K562 (cell line): ENCODE measurements at regions not wholly inside any gene's neighbourhood (a gene's known extent, or its start where the extent isn't known, plus 50 kb on each side); places are given as distances from the start of the nearest gene placed in this dataset.

Experiments used
- ATAC-seq: fragments of 200-7000 bp; cut with Tn5 transposase; 3 replicates; pipeline ENCODE4 v1.9.1; 2020; ENCODE audit warnings: moderate library complexity
- BruUV-seq: library from RNA; stranded (reverse); fragments of 400-500 nt; replicated peaks from 2 replicates; lab custom pipeline; 2021; lab: Mats Ljungman, UMichigan
- CTCF ChIA-PET: fragments of 300-600 bp; formaldehyde crosslinking; extraction: SDS; loops from one replicate; lab custom pipeline; 2021; ENCODE audit warnings: low intra/inter-chr PET ratio; lab: Yijun Ruan, JAX
- POLR2A ChIA-PET: fragments of 300-600, 350-650 bp; sonication (Branson Sonifier 250); formaldehyde crosslinking; extraction: SDS; loops from one replicate; lab custom pipeline; 2021; ENCODE audit warnings: antibody characterized with exemption, inconsistent platforms; lab: Yijun Ruan, JAX
- DNase-seq, 4 experiments: peaks; one replicate each; pipeline versions ENCODE4 v3.0.0 to v3.0.0-alpha.2; 2011 to 2018; ENCODE audit warnings: low spot score in 3 of 4, mixed read lengths in 3 of 4; ENCODE audit errors: extremely low read depth in 1 of 4
- FAIRE-seq: peaks from 2 replicates; lab custom pipeline; 2011; peaks lifted over from hg19 to GRCh38; lab: Jason Lieb, UNC
- H2AFZ ChIP-seq: 2 replicates; pipeline ENCODE4 v1.6.0; 2011; ENCODE audit warnings: low read depth, low read length, control low read depth, inconsistent platforms
- H3K27ac ChIP-seq: fragments of 200-600 bp; 3 replicates; pipeline ENCODE4 v1.8.0; 2011; ENCODE audit warnings: low read depth, mild to moderate bottlenecking, control low read depth, inconsistent platforms, low read length, moderate library complexity, mixed read lengths; ENCODE audit errors: extremely low read depth
- H3K27me3 ChIP-seq, 2 experiments: fragments of 300-600 bp in 1 of 2; 2 replicates in 1 of 2; 3 replicates in 1 of 2; pipeline versions ENCODE4 v1.6.0 to v1.8.0; 2011; ENCODE audit warnings: inconsistent platforms in 2 of 2, low read length in 2 of 2, mild to moderate bottlenecking in 1 of 2, mixed read lengths in 1 of 2, moderate library complexity in 1 of 2; ENCODE audit not compliant: control insufficient read depth in 2 of 2, insufficient read depth in 2 of 2
- H3K36me3 ChIP-seq: fragments of 300-600 bp; 3 replicates; pipeline ENCODE4 v1.8.0; 2011; ENCODE audit warnings: mild to moderate bottlenecking, low read length, inconsistent platforms; ENCODE audit not compliant: control insufficient read depth, insufficient read depth
- H3K4me1 ChIP-seq, 2 experiments: fragments of 200-600 bp in 1 of 2; replicated peaks in 1 of 2; 2 replicates in 1 of 2; 3 replicates in 1 of 2; pipeline versions ENCODE4 v1.5.1 to v1.8.0; 2011; ENCODE audit warnings: inconsistent platforms in 2 of 2, low read length in 2 of 2, mild to moderate bottlenecking in 1 of 2, mixed read lengths in 1 of 2, moderate library complexity in 1 of 2; ENCODE audit not compliant: control insufficient read depth in 2 of 2, insufficient read depth in 2 of 2
- H3K4me2 ChIP-seq: 2 replicates; pipeline ENCODE4 v1.6.1; 2011; ENCODE audit warnings: low read length, control low read depth, inconsistent platforms, mixed read lengths; ENCODE audit not compliant: insufficient read depth
- H3K4me3 ChIP-seq: fragments of 200-600 bp; sonication (generic), shearing (Covaris generic); 2 replicates; pipeline ENCODE4 v1.5.1; 2016; ENCODE audit warnings: control low read depth, inconsistent platforms
- H3K79me2 ChIP-seq: fragments of 200-600 bp; 3 replicates; pipeline ENCODE4 v1.8.0; 2011; ENCODE audit warnings: low read length, inconsistent platforms; ENCODE audit not compliant: control insufficient read depth, insufficient read depth
- H3K9ac ChIP-seq, 2 experiments: 2 replicates each; pipeline versions ENCODE4 v1.6.0 to v1.6.1; 2011; ENCODE audit warnings: low read depth in 2 of 2, low read length in 2 of 2, control low read depth in 1 of 2, inconsistent platforms in 1 of 2, mild to moderate bottlenecking in 1 of 2, mixed read lengths in 1 of 2; ENCODE audit not compliant: insufficient read depth in 1 of 2
- H3K9me1 ChIP-seq: one replicate; pipeline ENCODE4 v1.6.0; 2011; ENCODE audit warnings: inconsistent platforms, mild to moderate bottlenecking, low read length, moderate library complexity; ENCODE audit not compliant: control insufficient read depth, insufficient read depth
- H3K9me3 ChIP-seq: replicated peaks from 2 replicates; pipeline ENCODE4 v1.5.1; 2011; ENCODE audit warnings: low read depth, low read length, inconsistent platforms; ENCODE audit not compliant: control insufficient read depth, insufficient read depth
- H4K20me1 ChIP-seq: replicated peaks from 2 replicates; pipeline ENCODE4 v1.6.1; 2011; ENCODE audit warnings: low read length, inconsistent platforms, mixed read lengths; ENCODE audit not compliant: control insufficient read depth, insufficient read depth
- MAZ ChIP-seq, 2 experiments: fragments of 450-650 bp in 1 of 2; sonication (generic) in 1 of 2; formaldehyde crosslinking; IDR thresholded peaks in 1 of 2; conservative IDR thresholded peaks in 1 of 2; 2 replicates each; pipeline versions ENCODE4 v1.4.0 to v1.5.0; 2020; ENCODE audit warnings: mild to moderate bottlenecking in 1 of 2, missing genetic modification reagents in 1 of 2
- MCM3 ChIP-seq: fragments of 450-650 bp; IDR thresholded peaks from 2 replicates; pipeline ENCODE4 v1.6.1; 2016
- POLR2AphosphoS2 ChIP-seq: IDR thresholded peaks from 2 replicates; pipeline ENCODE4 v1.6.1; 2012; ENCODE audit warnings: low read length, improper control_type of control experiment
- POLR2H ChIP-seq: IDR thresholded peaks from 2 replicates; pipeline ENCODE4 v1.6.1; 2016; ENCODE audit warnings: missing genetic modification characterization, low read depth, mild to moderate bottlenecking, control low read depth, missing compliant biosample characterization, moderate library complexity
- ZC3H8 ChIP-seq: fragments of 450-650 bp; IDR thresholded peaks from 2 replicates; pipeline ENCODE4 v1.6.1; 2017
- ZNF785 ChIP-seq: fragments of 250-450 bp; sonication (Bioruptor Pico); IDR thresholded peaks from 2 replicates; pipeline ENCODE4 v1.4.0; 2020; ENCODE audit warnings: mild to moderate bottlenecking
- WGBS: fragments of 100-300 bp; shearing (Covaris generic); methylation state at CpG from one replicate; pipeline ENCODE4 v1.1.6; 2016; ENCODE audit warnings: low coverage, mixed read lengths; ENCODE audit not compliant: insufficient coverage; ENCODE audit errors: missing lambda C conversion rate; 5-methylcytosine and 5-hydroxymethylcytosine counted together
- in situ Hi-C: fragments of 300-500 bp; cut with MboI; formaldehyde crosslinking; loops from 4 replicates; pipeline ENCODE4 v1.15.0; 2018; ENCODE audit warnings: inconsistent platforms, mixed read lengths
- intact Hi-C: fragments of 100-400 bp; cut with micrococcal nuclease; formaldehyde crosslinking; loops from 2 replicates; pipeline ENCODE4 v1.14.2; 2022
- TF ChIP-seq, protein P1 (sequence below): IDR thresholded peaks from 3 replicates; pipeline ENCODE4 v1.6.1; 2011; ENCODE audit warnings: borderline replicate concordance, mild to moderate bottlenecking, moderate library complexity; ENCODE audit not compliant: insufficient read length; ENCODE audit errors: extremely low read depth
- TF ChIP-seq, protein P2 (sequence below): fragments of 450-650 bp; IDR thresholded peaks from 2 replicates; pipeline ENCODE4 v1.6.1; 2016; ENCODE audit warnings: mild to moderate bottlenecking, moderate library complexity

DNA sequence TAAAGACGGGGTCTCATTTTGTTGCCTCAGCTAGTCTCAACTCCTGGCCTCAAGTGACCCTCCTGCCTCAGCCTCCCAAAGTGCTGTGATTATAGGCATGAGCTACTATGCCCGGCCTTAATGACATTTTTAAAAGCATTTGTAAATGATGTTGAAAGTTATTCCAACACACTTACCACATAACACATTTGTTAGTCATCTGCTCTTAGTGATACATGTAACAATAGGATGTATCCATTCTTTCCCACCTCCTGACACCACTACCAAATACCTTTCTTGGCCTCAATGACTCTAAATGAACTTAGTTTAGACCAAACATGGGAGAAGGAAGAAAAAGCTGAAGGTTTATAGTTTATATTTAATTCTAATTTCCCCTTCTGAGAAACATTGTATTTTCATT, 59.8 kb upstream of the MEDAG start:
- Histone ChIP-seq H3K36me3 (no peaks in the 10 kb centered on the region), H4K20me1 (no peaks in the 10 kb centered on the region), H3K9ac (no peak overlapping the region), H3K27me3 (no peaks in the 10 kb centered on the region), H2AFZ (no peak overlapping the region), H3K27ac (no peak overlapping the region), H3K4me2 (no peak overlapping the region), H3K4me1 (no peaks in the 10 kb centered on the region), H3K4me3 (no peak overlapping the region), H3K9me3 (no peaks in the 10 kb centered on the region), H3K9me1 (no peaks in the 10 kb centered on the region), H3K79me2 (no peaks in the 10 kb centered on the region)
- WGBS = 0% methylated on average over 1 of the region's 2 CpGs
- DNase-seq = no peak
- ChIA-PET POLR2A (interaction anchor here (1.3 kb wide), 1 partner anchor 10 kb away, joined by 3 read pairs; no protein-coding TSS in a partner anchor), CTCF (no interaction called here)
- ATAC-seq = no peak
- FAIRE-seq = no peak
- intact Hi-C loops = no loop called here
- BruUV-seq = no TSS peak
- in situ Hi-C loops = no loop called here
- TF ChIP-seq MAZ (CRISPR knock-in tag; conservative IDR thresholded peaks at IDR 0.05 in 1 of 2, IDR thresholded peaks at IDR 0.05 in 1 of 2) (no peak), ZNF785 (no peak), ZC3H8 (no peak), POLR2AphosphoS2 (no peak), POLR2H (tag) (no peak), MCM3 (no peak)
- TF ChIP-seq, protein P1, sequence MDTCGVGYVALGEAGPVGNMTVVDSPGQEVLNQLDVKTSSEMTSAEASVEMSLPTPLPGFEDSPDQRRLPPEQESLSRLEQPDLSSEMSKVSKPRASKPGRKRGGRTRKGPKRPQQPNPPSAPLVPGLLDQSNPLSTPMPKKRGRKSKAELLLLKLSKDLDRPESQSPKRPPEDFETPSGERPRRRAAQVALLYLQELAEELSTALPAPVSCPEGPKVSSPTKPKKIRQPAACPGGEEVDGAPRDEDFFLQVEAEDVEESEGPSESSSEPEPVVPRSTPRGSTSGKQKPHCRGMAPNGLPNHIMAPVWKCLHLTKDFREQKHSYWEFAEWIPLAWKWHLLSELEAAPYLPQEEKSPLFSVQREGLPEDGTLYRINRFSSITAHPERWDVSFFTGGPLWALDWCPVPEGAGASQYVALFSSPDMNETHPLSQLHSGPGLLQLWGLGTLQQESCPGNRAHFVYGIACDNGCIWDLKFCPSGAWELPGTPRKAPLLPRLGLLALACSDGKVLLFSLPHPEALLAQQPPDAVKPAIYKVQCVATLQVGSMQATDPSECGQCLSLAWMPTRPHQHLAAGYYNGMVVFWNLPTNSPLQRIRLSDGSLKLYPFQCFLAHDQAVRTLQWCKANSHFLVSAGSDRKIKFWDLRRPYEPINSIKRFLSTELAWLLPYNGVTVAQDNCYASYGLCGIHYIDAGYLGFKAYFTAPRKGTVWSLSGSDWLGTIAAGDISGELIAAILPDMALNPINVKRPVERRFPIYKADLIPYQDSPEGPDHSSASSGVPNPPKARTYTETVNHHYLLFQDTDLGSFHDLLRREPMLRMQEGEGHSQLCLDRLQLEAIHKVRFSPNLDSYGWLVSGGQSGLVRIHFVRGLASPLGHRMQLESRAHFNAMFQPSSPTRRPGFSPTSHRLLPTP = no peak
- TF ChIP-seq, protein P2, sequence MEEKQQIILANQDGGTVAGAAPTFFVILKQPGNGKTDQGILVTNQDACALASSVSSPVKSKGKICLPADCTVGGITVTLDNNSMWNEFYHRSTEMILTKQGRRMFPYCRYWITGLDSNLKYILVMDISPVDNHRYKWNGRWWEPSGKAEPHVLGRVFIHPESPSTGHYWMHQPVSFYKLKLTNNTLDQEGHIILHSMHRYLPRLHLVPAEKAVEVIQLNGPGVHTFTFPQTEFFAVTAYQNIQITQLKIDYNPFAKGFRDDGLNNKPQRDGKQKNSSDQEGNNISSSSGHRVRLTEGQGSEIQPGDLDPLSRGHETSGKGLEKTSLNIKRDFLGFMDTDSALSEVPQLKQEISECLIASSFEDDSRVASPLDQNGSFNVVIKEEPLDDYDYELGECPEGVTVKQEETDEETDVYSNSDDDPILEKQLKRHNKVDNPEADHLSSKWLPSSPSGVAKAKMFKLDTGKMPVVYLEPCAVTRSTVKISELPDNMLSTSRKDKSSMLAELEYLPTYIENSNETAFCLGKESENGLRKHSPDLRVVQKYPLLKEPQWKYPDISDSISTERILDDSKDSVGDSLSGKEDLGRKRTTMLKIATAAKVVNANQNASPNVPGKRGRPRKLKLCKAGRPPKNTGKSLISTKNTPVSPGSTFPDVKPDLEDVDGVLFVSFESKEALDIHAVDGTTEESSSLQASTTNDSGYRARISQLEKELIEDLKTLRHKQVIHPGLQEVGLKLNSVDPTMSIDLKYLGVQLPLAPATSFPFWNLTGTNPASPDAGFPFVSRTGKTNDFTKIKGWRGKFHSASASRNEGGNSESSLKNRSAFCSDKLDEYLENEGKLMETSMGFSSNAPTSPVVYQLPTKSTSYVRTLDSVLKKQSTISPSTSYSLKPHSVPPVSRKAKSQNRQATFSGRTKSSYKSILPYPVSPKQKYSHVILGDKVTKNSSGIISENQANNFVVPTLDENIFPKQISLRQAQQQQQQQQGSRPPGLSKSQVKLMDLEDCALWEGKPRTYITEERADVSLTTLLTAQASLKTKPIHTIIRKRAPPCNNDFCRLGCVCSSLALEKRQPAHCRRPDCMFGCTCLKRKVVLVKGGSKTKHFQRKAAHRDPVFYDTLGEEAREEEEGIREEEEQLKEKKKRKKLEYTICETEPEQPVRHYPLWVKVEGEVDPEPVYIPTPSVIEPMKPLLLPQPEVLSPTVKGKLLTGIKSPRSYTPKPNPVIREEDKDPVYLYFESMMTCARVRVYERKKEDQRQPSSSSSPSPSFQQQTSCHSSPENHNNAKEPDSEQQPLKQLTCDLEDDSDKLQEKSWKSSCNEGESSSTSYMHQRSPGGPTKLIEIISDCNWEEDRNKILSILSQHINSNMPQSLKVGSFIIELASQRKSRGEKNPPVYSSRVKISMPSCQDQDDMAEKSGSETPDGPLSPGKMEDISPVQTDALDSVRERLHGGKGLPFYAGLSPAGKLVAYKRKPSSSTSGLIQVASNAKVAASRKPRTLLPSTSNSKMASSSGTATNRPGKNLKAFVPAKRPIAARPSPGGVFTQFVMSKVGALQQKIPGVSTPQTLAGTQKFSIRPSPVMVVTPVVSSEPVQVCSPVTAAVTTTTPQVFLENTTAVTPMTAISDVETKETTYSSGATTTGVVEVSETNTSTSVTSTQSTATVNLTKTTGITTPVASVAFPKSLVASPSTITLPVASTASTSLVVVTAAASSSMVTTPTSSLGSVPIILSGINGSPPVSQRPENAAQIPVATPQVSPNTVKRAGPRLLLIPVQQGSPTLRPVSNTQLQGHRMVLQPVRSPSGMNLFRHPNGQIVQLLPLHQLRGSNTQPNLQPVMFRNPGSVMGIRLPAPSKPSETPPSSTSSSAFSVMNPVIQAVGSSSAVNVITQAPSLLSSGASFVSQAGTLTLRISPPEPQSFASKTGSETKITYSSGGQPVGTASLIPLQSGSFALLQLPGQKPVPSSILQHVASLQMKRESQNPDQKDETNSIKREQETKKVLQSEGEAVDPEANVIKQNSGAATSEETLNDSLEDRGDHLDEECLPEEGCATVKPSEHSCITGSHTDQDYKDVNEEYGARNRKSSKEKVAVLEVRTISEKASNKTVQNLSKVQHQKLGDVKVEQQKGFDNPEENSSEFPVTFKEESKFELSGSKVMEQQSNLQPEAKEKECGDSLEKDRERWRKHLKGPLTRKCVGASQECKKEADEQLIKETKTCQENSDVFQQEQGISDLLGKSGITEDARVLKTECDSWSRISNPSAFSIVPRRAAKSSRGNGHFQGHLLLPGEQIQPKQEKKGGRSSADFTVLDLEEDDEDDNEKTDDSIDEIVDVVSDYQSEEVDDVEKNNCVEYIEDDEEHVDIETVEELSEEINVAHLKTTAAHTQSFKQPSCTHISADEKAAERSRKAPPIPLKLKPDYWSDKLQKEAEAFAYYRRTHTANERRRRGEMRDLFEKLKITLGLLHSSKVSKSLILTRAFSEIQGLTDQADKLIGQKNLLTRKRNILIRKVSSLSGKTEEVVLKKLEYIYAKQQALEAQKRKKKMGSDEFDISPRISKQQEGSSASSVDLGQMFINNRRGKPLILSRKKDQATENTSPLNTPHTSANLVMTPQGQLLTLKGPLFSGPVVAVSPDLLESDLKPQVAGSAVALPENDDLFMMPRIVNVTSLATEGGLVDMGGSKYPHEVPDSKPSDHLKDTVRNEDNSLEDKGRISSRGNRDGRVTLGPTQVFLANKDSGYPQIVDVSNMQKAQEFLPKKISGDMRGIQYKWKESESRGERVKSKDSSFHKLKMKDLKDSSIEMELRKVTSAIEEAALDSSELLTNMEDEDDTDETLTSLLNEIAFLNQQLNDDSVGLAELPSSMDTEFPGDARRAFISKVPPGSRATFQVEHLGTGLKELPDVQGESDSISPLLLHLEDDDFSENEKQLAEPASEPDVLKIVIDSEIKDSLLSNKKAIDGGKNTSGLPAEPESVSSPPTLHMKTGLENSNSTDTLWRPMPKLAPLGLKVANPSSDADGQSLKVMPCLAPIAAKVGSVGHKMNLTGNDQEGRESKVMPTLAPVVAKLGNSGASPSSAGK = no peak
